Uterus (tissue), 2 donors: ENCODE measurements at regions not wholly inside any gene's neighbourhood (a gene's known extent, or its start where the extent isn't known, plus 50 kb on each side); places are given as distances from the start of the nearest gene placed in this dataset.

Source experiments
- POLR2A ChIP-seq, 2 donors: fragments of 450-650 bp; IDR thresholded peaks; one replicate each; pipeline ENCODE4 v1.6.1; 2016; ENCODE audit warnings: antibody characterized with exemption in 2 of 2, mild to moderate bottlenecking in 1 of 2, moderate library complexity in 1 of 2
- TF ChIP-seq, protein P1 (sequence below), 4 experiments: fragments of 200-600 bp in 2 of 4; fragments of 450-650 bp in 2 of 4; sonication (generic) in 2 of 4; IDR thresholded peaks; one replicate each; pipeline ENCODE4 v1.5.1; 2016 to 2019; ENCODE audit warnings: antibody characterized with exemption in 4 of 4, mild to moderate bottlenecking in 2 of 4, moderate library complexity in 1 of 4

DNA sequence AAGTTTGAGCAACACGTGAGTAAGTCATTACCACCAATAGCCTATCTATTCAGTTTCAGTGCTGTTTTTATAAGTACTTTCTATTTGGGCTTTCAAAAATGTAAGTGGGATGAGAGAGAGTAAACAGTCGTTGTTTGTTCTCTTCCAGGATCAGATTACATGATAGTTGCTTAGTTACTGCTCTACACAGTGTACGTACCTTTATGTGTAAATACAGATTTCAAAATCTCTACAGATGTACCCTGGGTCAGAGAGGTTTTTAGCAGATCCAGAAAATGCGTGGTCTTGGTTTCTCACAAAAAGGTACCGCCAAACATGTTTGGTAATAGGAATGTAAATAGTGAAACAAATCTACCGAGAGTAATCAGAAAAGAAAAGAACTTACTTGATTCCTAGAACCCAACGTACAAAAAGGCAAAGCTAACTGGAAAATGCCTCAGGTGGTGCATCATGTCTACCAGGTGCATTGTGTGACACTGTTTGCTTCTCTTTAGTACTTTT lies 421.1 kb downstream of the BCKDHB start:
- no peak for TF ChIP-seq POLR2A (IDR thresholded peaks at IDR 0.05)
- TF ChIP-seq, protein P1, sequence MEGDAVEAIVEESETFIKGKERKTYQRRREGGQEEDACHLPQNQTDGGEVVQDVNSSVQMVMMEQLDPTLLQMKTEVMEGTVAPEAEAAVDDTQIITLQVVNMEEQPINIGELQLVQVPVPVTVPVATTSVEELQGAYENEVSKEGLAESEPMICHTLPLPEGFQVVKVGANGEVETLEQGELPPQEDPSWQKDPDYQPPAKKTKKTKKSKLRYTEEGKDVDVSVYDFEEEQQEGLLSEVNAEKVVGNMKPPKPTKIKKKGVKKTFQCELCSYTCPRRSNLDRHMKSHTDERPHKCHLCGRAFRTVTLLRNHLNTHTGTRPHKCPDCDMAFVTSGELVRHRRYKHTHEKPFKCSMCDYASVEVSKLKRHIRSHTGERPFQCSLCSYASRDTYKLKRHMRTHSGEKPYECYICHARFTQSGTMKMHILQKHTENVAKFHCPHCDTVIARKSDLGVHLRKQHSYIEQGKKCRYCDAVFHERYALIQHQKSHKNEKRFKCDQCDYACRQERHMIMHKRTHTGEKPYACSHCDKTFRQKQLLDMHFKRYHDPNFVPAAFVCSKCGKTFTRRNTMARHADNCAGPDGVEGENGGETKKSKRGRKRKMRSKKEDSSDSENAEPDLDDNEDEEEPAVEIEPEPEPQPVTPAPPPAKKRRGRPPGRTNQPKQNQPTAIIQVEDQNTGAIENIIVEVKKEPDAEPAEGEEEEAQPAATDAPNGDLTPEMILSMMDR (IDR thresholded peaks at IDR 0.05), result no peak
